Esophagus squamous epithelium (tissue), 4 donors: ENCODE measurements at regions not wholly inside any gene's neighbourhood (a gene's known extent, or its start where the extent isn't known, plus 50 kb on each side); places are given as distances from the start of the nearest gene placed in this dataset.

Source experiments
- POLR2A ChIP-seq, 4 donors: fragments of 450-650 bp; IDR thresholded peaks; one replicate each; pipeline ENCODE4 v1.6.1; 2017; ENCODE audit warnings: antibody characterized with exemption in 4 of 4, mild to moderate bottlenecking in 4 of 4, moderate library complexity in 3 of 4
- TF ChIP-seq, protein P1 (sequence below), 6 experiments: fragments of 450-650 bp in 4 of 6; fragments of 200-600 bp in 2 of 6; sonication (generic) in 2 of 6; IDR thresholded peaks; one replicate each; pipeline ENCODE4 v1.5.1; 2016 to 2019; ENCODE audit warnings: antibody characterized with exemption in 6 of 6, mild to moderate bottlenecking in 4 of 6, moderate library complexity in 4 of 6

- TF ChIP-seq, protein P1, sequence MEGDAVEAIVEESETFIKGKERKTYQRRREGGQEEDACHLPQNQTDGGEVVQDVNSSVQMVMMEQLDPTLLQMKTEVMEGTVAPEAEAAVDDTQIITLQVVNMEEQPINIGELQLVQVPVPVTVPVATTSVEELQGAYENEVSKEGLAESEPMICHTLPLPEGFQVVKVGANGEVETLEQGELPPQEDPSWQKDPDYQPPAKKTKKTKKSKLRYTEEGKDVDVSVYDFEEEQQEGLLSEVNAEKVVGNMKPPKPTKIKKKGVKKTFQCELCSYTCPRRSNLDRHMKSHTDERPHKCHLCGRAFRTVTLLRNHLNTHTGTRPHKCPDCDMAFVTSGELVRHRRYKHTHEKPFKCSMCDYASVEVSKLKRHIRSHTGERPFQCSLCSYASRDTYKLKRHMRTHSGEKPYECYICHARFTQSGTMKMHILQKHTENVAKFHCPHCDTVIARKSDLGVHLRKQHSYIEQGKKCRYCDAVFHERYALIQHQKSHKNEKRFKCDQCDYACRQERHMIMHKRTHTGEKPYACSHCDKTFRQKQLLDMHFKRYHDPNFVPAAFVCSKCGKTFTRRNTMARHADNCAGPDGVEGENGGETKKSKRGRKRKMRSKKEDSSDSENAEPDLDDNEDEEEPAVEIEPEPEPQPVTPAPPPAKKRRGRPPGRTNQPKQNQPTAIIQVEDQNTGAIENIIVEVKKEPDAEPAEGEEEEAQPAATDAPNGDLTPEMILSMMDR (IDR thresholded peaks at IDR 0.05), result no peak
- TF ChIP-seq POLR2A (IDR thresholded peaks at IDR 0.05), result no peak
Measured at GRCh38 chr9:79020276-79020675, 551.5 kb upstream of the TLE4 start.
